ENCODE measurements at regions not wholly inside any gene's neighbourhood (a gene's known extent, or its start where the extent isn't known, plus 50 kb on each side); places are given as distances from the start of the nearest gene placed in this dataset.
"Not testable (repeated sequence)": the region's sequence is repeated elsewhere in the genome, so short reads cannot be mapped to it uniquely, and the experiment has no call there.

DNA sequence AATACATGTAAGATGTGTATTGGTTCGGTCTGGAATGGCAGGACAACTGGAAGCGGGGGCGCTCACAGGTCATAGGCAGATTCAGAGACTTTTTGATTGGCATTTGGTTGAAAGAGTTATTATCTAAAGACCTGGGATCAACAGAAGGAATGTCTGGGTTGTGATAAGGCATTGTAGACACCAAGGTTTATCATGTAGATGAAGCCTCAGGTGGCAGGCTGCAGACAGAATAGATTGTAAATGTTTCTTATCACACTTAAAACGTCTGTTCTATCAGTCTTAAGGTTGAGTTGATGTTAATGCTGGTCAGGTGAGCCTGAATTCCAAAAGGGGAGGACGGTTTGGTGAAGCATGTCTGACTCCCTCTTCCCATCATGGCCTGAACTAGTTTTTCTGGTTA is 295.9 kb upstream of the PROK2 start:
- H3K4me3 ChIP-seq (ENCODE audit: low read depth, low read length): no peak overlapping the region
- TF ChIP-seq CTCF (IDR thresholded peaks at IDR 0.05; ENCODE audit: low read depth, low read length): no peak
- TF ChIP-seq MAX (IDR thresholded peaks at IDR 0.05; ENCODE audit: low read depth, low read length): no peak
- DNase-seq (ENCODE audit: low read depth): no peak

GRCh38 chr3:72080095-72080494 is 295.1 kb upstream of the PROK2 start:
- H3K4me3 ChIP-seq (ENCODE audit: low read depth, low read length): no peak overlapping the region
- TF ChIP-seq MYC (IDR thresholded peaks at IDR 0.05; ENCODE audit: low read depth, low read length) (no peak), MAX (IDR thresholded peaks at IDR 0.05; ENCODE audit: low read depth, low read length) (no peak), POLR2A (IDR thresholded peaks at IDR 0.05; ENCODE audit: extremely low read depth, insufficient read length) (no peak), CTCF (IDR thresholded peaks at IDR 0.05; ENCODE audit: low read depth, low read length) (no peak)
- DNase-seq (ENCODE audit: low read depth): no peak

DNA sequence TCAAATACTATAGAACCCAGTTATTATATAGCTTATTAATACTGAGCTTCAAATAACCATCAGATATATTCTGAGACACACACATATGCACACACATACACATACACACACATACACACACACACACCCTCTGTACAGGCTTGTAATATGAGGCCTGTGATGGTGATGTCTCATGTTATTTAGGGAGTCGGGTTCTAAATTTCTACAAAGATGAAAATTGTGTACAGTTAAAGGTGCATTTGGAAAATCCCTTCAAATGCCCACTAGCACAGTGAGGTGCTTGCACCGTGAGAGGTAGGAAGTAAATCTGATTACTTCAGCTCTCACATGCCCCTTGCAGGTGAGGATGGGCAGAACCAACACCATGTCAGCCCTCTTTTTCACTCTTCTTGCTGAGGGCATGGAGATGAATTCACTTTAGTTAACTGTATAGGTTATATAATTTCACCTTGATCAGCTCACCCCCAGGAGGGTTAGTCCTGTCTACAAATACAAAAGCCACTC is 294.5 kb upstream of the PROK2 start:
- TF ChIP-seq POLR2A (IDR thresholded peaks at IDR 0.05; ENCODE audit: extremely low read depth, insufficient read length) (no peak), MAX (IDR thresholded peaks at IDR 0.05; ENCODE audit: low read depth, low read length) (no peak), MYC (IDR thresholded peaks at IDR 0.05; ENCODE audit: low read depth, low read length) (no peak), CTCF (IDR thresholded peaks at IDR 0.05; ENCODE audit: low read depth, low read length) (no peak)
- DNase-seq (ENCODE audit: low read depth): no peak
- H3K4me3 ChIP-seq (ENCODE audit: low read depth, low read length): no peak overlapping the region

- TF ChIP-seq MAX (IDR thresholded peaks at IDR 0.05; ENCODE audit: low read depth, low read length) (no peak), CTCF (IDR thresholded peaks at IDR 0.05; ENCODE audit: low read depth, low read length) (no peak), MYC (IDR thresholded peaks at IDR 0.05; ENCODE audit: low read depth, low read length) (no peak), POLR2A (IDR thresholded peaks at IDR 0.05; ENCODE audit: extremely low read depth, insufficient read length) (no peak)
- DNase-seq (ENCODE audit: low read depth): no peak
- H3K4me3 ChIP-seq (ENCODE audit: low read depth, low read length): no peak overlapping the region
These were observed 293.9 kb upstream of the PROK2 start for GRCh38 chr3:72078676-72079368.

GRCh38 chr3:72077473-72078259 is 292.7 kb upstream of the PROK2 start:
- no peak overlapping the region for H3K4me3 ChIP-seq (ENCODE audit: low read depth, low read length)
- DNase-seq (ENCODE audit: low read depth): no peak
- TF ChIP-seq CTCF (IDR thresholded peaks at IDR 0.05; ENCODE audit: low read depth, low read length) (no peak), MYC (IDR thresholded peaks at IDR 0.05; ENCODE audit: low read depth, low read length) (no peak), MAX (IDR thresholded peaks at IDR 0.05; ENCODE audit: low read depth, low read length) (no peak), POLR2A (IDR thresholded peaks at IDR 0.05; ENCODE audit: extremely low read depth, insufficient read length) (no peak)

DNA sequence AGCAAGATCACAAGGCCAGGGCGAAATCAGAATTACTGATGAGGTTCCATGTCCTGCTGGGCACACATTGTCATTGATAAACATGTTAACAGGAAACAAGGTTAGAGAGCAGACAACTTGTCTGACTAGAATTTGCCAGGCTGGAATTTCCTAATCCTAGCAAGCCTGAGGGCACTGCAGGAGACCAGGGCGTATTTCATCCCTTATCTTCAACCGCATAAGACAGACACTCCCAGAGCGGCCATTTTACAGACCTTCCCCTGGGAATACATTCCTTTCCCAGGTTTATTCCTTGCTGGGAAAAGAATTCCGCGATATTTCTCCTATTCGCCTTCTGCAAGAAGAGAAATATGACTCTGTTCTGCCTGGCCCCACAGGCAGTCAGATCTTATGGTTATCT is 290.9 kb upstream of the PROK2 start:
- not testable (repeated sequence) for DNase-seq (ENCODE audit: low read depth); H3K4me3 ChIP-seq (ENCODE audit: low read depth, low read length)
